ENCODE measurements at regions not wholly inside any gene's neighbourhood (a gene's known extent, or its start where the extent isn't known, plus 50 kb on each side); places are given as distances from the start of the nearest gene placed in this dataset.
"Not testable (repeated sequence)": the region's sequence is repeated elsewhere in the genome, so short reads cannot be mapped to it uniquely, and the experiment has no call there.

GRCh38 chr16:32947336-32947735 lies 246.7 kb upstream of the TP53TG3C start:
- H3K9me3 ChIP-seq (ENCODE audit: control insufficient read depth, low read length); H3K4me1 ChIP-seq (ENCODE audit: control insufficient read depth, insufficient read depth, low read length); H3K4me3 ChIP-seq (ENCODE audit: low read length); intact Hi-C loops (cut with DNase I); H3K27me3 ChIP-seq (ENCODE audit: control insufficient read depth, insufficient read depth); H3K27ac ChIP-seq (ENCODE audit: low read length); ATAC-seq: not testable (repeated sequence)
- peak in 1 of 3 donors; percentile 17 for DNase-seq
- 80% methylated on average over 6 of the region's 7 CpGs for WGBS

DNA sequence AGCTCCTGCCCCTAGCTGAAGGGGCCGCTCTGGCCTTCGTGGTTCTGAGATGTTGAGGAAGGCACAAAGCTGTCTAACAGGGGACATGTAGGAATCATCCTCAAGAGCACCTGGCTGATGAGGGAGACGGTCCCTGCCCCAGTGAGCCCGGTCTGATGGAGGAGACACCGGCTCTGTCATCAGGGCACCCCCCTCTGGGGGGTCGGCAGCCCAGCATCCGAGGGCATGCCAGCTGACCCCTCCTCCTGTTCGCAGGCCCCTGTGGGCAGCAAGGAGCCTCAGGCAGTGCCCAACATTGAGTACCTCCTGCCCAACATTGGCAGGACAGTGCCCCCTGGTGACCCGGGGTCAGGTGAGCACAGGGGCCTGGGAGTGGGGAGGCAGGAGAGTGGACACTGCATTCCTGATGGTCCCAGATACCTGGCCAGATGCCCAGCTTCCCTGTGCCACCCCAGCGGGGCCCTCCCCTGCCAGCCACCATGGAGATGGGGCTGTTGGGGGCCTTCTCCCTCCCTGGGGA lies 247.9 kb upstream of the TP53TG3C start:
- ATAC-seq; H3K27me3 ChIP-seq (ENCODE audit: control insufficient read depth, insufficient read depth); H3K4me3 ChIP-seq (ENCODE audit: low read length); intact Hi-C loops (cut with DNase I); H3K9me3 ChIP-seq (ENCODE audit: control insufficient read depth, low read length); H3K4me1 ChIP-seq (ENCODE audit: control insufficient read depth, insufficient read depth, low read length); H3K27ac ChIP-seq (ENCODE audit: low read length): not testable (repeated sequence)
- peak in 1 of 3 donors; percentile 31 for DNase-seq
- 69% methylated on average over 8 of the region's 10 CpGs for WGBS

GRCh38 chr16:32945311-32945710 lies 248.7 kb upstream of the TP53TG3C start:
- H3K4me3 ChIP-seq (ENCODE audit: low read length); H3K27me3 ChIP-seq (ENCODE audit: control insufficient read depth, insufficient read depth); intact Hi-C loops (cut with DNase I); H3K4me1 ChIP-seq (ENCODE audit: control insufficient read depth, insufficient read depth, low read length); ATAC-seq; H3K9me3 ChIP-seq (ENCODE audit: control insufficient read depth, low read length); H3K27ac ChIP-seq (ENCODE audit: low read length): not testable (repeated sequence)
- WGBS = 79% methylated on average over 6 of the region's 7 CpGs
- DNase-seq = peak in 1 of 3 donors; percentile 32

- WGBS = no CpG with 5 or more reads among the region's 4 CpGs
- DNase-seq; H3K27me3 ChIP-seq (ENCODE audit: control insufficient read depth, insufficient read depth); H3K9me3 ChIP-seq (ENCODE audit: control insufficient read depth, low read length); intact Hi-C loops (cut with DNase I); H3K4me3 ChIP-seq (ENCODE audit: low read length); H3K27ac ChIP-seq (ENCODE audit: low read length); ATAC-seq; H3K4me1 ChIP-seq (ENCODE audit: control insufficient read depth, insufficient read depth, low read length): not testable (repeated sequence)
Measured at GRCh38 chr16:32939845-32940244, 254.2 kb upstream of the TP53TG3C start.

- H3K27ac ChIP-seq (ENCODE audit: low read length); H3K9me3 ChIP-seq (ENCODE audit: control insufficient read depth, low read length); ATAC-seq; H3K4me3 ChIP-seq (ENCODE audit: low read length); intact Hi-C loops (cut with DNase I); H3K27me3 ChIP-seq (ENCODE audit: control insufficient read depth, insufficient read depth); H3K4me1 ChIP-seq (ENCODE audit: control insufficient read depth, insufficient read depth, low read length): not testable (repeated sequence)
- 80% methylated on average over 10 of the region's 10 CpGs for WGBS
- peak in 1 of 3 donors; percentile 5 for DNase-seq
Measured at GRCh38 chr16:32937929-32938328, 256.1 kb upstream of the TP53TG3C start.

DNA sequence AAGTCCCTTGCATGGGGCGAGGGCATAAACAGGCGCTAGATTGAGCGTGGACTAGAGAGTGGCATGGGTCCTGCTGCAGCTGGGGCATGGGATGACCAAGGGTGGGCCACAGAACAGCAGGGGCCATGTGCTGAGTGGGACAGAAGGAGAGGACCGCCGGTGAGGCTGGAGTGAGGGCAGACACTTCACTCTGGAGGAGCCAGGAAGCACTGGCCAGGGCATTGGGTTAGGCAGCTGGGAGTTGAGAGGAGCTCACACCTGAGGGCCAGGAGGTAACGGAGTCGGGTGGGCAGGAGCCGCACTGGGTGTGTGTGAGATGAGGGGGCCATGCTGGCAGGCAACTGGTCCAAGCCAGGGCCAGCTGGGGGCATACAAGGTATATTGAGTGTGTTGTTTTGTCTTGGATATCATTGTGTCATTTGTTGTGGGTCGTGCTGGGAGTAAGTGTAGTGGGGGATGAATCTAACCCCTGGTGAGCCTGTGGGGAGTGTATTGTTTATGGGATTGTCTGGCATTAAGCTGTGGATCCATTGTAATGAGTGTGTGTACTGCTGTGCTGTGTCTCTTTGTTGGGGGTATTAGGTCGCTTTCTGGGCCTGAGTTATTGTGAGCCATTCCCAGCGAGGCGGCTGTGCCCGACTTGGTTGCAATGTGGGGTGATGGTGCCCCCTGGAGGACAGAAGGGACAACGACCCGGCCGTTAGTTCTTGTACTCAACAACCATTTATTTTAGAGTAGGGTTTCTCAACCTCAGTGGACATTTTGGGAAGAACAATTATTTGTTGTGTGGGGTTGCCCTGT lies 256.5 kb upstream of the TP53TG3 start:
- H3K4me3 ChIP-seq (ENCODE audit: low read length); H3K27me3 ChIP-seq (ENCODE audit: control insufficient read depth, insufficient read depth); intact Hi-C loops (cut with DNase I); H3K4me1 ChIP-seq (ENCODE audit: control insufficient read depth, insufficient read depth, low read length); H3K27ac ChIP-seq (ENCODE audit: low read length); H3K9me3 ChIP-seq (ENCODE audit: control insufficient read depth, low read length): not testable (repeated sequence)
- peak; percentile 40 to 42 for ATAC-seq
- WGBS = 59% methylated on average over 16 of the region's 16 CpGs
- DNase-seq = peak in 1 of 3 donors; percentile 37

GRCh38 chr16:32925192-32925591 lies 249.2 kb upstream of the TP53TG3 start:
- DNase-seq = peak in 1 of 3 donors; percentile 21
- H3K27me3 ChIP-seq (ENCODE audit: control insufficient read depth, insufficient read depth); H3K4me1 ChIP-seq (ENCODE audit: control insufficient read depth, insufficient read depth, low read length); ATAC-seq; H3K27ac ChIP-seq (ENCODE audit: low read length); H3K9me3 ChIP-seq (ENCODE audit: control insufficient read depth, low read length); H3K4me3 ChIP-seq (ENCODE audit: low read length); intact Hi-C loops (cut with DNase I): not testable (repeated sequence)
- WGBS = 93% methylated on average over 22 of the region's 31 CpGs

DNA sequence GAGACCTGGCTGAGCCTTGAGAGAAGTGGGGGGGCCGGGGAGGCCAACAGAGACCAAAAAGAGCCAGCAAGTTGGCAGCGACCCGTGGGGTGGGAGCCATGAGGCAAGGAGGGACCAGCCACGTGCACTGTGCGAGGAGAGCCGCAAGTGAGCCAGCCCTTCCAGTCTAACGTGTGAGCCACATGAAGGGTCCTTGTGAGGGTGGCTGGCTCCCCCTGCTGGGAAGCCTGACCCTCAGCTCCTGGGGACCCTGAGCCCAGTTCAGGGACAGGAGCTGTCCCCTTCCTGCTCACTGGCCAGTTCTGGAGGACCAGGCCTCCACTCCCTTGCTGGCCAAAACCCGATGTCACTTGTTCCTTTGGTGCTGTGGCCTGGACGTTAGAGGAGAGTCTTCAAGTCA lies 246.6 kb upstream of the TP53TG3 start:
- H3K27me3 ChIP-seq (ENCODE audit: control insufficient read depth, insufficient read depth); intact Hi-C loops (cut with DNase I); H3K27ac ChIP-seq (ENCODE audit: low read length); H3K4me3 ChIP-seq (ENCODE audit: low read length); ATAC-seq; H3K4me1 ChIP-seq (ENCODE audit: control insufficient read depth, insufficient read depth, low read length); H3K9me3 ChIP-seq (ENCODE audit: control insufficient read depth, low read length): not testable (repeated sequence)
- peak in 1 of 3 donors; percentile 47 for DNase-seq
- 78% methylated on average over 5 of the region's 9 CpGs for WGBS

GRCh38 chr16:32915346-32915745 lies 239.4 kb upstream of the TP53TG3 start:
- H3K9me3 ChIP-seq (ENCODE audit: control insufficient read depth, low read length); H3K4me1 ChIP-seq (ENCODE audit: control insufficient read depth, insufficient read depth, low read length); H3K27me3 ChIP-seq (ENCODE audit: control insufficient read depth, insufficient read depth); DNase-seq; intact Hi-C loops (cut with DNase I); H3K4me3 ChIP-seq (ENCODE audit: low read length); H3K27ac ChIP-seq (ENCODE audit: low read length); ATAC-seq: not testable (repeated sequence)
- WGBS = 42% methylated on average over 14 of the region's 15 CpGs

DNA sequence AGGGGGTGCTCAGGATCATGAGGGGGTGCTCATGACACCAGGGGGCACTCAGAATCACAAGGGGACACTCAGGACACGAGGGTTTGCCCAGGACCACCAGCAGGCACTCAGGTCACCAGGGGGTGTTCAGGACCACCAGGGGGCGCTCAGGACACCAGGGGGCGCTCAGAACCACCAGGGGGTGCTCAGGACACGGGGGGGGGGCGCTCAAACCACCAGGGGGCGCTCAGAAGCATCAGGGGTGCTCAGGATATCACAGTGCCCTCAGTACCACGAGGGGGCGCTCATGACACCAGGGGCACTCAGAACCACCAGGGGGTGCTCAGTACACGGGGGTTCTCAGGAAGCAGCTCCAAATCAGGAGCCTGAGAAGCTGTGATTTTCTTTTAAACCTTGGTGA lies 221.8 kb upstream of the TP53TG3 start:
- H3K4me3 ChIP-seq (ENCODE audit: low read length); H3K9me3 ChIP-seq (ENCODE audit: control insufficient read depth, low read length); H3K4me1 ChIP-seq (ENCODE audit: control insufficient read depth, insufficient read depth, low read length); ATAC-seq; H3K27me3 ChIP-seq (ENCODE audit: control insufficient read depth, insufficient read depth); H3K27ac ChIP-seq (ENCODE audit: low read length); intact Hi-C loops (cut with DNase I); DNase-seq: not testable (repeated sequence)
- 31% methylated on average over 9 of the region's 9 CpGs for WGBS

DNA sequence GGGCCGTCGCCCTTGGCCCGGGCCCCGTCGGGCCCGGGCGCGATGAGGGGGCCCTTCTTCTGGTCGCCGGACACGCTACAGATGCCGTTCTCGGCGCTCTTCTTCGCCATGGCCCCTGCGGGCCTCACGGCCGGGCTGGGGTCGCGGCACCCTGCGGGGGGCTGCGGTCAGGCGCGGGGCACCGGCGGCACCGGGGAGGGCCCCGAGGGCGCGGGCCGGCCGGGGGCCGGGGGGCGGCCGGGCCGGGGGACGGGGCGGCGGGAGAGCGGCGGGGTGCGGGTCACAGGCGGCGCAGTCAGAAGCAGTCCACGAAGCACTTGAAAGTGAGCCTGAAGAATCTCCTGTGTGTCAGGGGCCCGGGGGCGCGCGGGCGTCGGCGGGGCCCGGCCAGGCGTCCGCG lies 209.4 kb upstream of the TP53TG3 start:
- ATAC-seq; intact Hi-C loops (cut with DNase I); H3K27ac ChIP-seq (ENCODE audit: low read length); H3K9me3 ChIP-seq (ENCODE audit: control insufficient read depth, low read length); DNase-seq; H3K4me1 ChIP-seq (ENCODE audit: control insufficient read depth, insufficient read depth, low read length); H3K4me3 ChIP-seq (ENCODE audit: low read length); H3K27me3 ChIP-seq (ENCODE audit: control insufficient read depth, insufficient read depth): not testable (repeated sequence)
- no CpG with 5 or more reads among the region's 56 CpGs for WGBS
